ENCODE measurements at regions not wholly inside any gene's neighbourhood (a gene's known extent, or its start where the extent isn't known, plus 50 kb on each side); places are given as distances from the start of the nearest gene placed in this dataset.
"Not testable (repeated sequence)": the region's sequence is repeated elsewhere in the genome, so short reads cannot be mapped to it uniquely, and the experiment has no call there.

DNA sequence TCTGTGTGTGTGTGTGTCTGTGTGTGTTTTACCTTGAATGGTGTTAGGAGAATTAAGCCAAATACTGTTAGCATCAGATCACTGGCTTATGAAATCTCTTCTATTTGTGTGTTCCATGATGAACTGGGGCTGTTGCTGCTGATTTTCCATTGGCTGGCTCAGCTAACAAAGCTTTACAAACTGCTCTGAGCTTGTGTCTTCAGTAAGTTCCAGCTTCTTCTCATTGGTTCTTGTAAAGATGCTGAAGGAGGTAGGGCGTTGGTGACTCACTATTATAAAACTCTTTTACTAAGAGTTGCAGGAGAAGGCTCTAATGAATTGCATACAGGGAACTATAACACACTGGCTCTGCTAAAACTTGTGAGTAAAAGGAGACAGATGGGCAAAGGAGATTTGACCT, 136.4 kb upstream of the PRKCQ start:
- no peak for DNase-seq

DNA sequence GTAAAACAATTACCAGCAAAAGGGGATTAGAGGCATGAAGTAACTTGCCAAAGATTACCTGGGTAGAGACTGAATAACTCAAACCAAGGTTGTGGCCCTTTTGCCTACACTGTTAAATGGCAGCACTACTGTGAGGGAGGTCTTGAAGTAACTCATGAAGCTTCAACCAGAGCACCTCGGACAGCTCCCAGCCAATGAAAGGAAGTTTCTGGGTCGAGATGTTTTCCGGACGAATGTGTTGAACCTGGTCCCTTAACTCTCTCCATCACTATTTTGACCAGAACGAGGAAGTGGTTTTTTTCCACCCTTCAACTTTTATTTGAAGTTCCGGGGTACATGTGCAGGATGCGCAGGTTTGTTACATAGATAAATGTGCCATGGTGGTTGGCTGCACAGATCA, 133.6 kb upstream of the PRKCQ start:
- no peak for DNase-seq

DNA sequence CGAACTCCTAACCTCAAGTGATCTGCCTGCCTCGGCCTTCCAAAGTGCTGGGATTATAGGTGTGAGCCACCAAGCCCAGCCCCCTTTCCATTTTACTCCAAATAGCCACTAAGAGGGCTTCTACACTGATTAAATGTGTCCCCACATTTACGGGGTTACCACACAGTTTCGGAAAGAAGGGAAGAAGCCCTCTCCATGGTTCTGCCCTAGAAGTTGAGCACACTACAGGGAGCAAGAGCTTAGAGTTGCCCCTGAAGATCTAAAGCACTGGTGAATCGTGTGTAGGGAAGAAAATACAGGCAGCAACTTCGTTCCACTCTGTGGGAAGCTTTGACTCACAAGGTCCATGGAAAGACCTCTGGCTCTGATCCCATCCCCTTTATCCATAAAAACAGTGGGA, 133.0 kb upstream of the PRKCQ start:
- DNase-seq, result no peak

DNA sequence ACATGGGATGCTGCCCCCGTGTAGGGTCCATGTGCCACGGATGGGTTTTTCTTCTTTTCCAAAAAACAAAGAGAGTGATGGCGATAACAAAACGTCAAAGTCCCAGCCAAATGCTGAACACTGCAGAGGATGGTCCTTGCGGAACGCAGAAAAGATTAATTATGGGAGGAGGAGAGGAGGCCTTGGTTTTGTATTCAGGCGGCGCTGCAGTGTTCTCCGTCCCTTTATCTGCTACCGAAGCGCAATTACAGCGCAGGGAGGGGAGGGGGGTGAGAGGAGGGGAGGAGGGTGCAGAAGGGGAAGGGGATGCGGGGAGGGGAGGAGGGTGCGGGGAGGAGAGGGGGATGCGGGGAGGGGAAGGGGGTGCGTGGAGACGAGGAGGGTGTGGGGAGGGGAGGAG, 131.8 kb upstream of the PRKCQ start:
- no peak for DNase-seq

DNA sequence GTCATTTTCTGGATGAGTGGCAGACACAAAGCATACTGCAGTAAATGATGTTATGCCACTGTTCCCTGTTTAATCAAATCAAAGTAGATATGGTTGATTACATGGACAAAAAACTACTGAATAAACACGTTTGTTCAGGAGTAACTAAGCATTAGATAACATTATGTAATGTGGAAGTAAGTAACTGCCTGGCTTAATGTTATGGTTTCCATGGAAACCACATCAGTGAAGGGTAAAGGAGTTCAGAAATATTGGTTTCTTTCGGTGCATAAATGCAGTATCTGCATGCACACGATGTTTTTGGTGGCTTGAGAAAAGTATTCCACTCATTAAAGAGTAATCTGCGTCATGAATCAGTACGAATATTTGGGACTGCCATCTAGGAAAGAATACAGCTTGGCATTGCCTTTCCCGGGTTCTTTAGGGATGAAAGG, 131.3 kb upstream of the PRKCQ start:
- peak in 2 of 3 experiments; percentile 25 to 70 for DNase-seq

DNA sequence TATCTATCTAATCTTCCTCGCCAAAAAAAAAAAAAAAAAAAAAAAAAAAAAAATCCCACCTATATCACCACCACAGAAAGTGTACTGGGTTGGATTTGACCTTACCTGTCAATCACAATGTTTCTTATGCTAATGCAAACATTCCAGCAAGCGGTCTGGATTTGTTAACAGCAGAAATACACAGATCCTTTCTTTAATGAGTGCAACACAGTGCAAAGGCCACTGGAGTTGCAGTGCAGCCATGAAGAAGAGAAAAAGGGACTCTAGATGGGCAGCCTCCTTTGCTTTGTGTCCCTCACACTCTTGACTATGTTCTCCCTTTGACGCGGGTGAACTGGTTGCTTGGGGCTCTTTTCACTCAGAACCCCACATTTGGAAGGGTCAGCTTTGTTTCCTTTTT, 127.3 kb upstream of the PRKCQ start:
- DNase-seq, result no peak

DNA sequence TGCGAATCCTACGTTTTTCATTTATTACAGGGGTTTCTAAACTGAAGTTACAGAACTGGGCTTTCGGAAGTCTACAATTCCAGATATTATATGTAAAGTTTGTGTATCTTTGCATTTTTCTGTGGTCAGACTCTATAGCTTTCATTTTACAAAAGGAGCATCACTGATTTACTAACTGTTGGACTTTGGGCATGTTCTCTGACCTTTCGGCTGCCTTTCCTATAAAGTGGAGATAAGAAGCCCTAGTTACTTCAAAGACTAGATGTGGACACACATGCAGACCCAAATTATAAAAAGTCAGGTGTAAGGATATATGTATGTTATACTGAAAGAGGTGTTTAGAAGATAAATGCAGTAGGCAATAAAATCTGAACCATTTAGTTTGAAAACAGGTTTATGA, 126.6 kb upstream of the PRKCQ start:
- no peak for DNase-seq

DNA sequence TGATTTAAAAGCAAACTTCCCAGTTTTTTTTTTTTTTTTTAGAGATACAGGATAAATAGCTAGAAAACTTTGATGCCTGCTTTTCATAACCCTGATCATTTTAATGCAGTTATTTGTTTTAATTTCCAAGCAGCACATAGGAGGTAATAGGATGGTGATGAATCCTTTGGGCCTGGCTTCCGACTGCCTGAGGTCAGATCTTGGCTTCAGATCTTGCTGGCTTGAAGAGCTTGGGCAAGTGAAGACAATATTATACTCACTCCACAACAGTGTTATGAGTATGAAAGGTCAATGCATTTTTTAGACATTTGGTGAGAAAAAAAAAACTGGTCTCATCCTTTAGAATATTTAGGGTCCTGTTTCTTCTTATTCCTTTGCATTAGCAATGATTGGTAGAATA, 124.8 kb upstream of the PRKCQ start:
- no peak for DNase-seq

DNA sequence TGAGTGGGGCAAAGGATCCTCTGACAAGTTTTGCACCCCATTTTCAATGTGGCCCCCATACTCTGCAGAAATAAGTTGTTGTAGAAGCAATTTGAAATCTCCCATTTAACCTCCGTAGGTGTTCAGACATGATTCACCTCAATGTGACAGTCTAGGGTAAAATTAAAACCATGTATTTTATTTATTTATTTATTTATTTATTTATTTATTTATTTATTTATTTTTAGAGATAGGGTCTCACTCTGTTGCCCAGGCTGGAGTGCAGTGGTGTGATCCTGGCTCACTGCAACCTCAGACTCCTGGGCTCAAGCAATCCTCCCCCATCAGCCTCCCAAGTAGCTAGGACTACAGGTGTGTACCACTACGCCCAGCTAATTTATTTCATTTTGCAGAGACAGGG, 122.8 kb upstream of the PRKCQ start:
- DNase-seq, result not testable (repeated sequence)

DNA sequence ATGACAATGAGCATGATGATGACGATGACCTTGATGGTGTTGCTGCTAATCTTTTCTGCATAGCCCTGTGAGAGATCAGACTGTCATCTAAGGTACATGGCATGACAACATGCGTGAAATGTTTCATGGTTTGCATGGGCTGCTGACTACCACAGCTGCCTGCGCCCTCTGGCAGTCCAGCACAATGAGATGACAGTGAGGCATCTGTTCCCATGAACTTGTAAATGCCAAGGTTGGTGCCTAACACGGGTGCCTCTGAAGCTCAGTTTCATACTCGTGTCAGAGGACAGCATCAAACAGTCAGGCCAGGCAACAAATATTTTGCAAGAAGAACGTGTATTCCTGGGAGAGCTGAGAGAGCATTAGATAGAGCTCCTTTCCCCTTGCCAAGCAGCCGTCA, 122.0 kb upstream of the PRKCQ start:
- no peak for DNase-seq

DNA sequence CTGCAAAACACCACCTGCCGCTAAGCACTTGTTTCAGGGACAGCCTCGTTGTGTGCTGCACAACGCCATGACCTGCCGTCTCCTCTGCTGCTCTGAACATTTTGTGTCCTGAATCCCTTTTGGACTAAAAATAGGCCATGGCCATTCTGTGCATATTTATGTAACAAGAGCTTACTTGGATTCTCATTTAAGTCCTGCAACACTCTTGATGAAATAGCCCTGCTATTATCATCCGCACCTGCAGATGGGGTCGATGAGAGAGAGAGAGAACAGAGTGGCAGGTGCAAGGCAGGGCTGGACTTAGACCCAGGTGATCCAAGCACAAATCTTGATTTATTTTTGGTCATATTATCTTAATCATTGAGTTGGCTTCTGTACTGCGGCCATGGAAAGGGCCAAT, 121.2 kb upstream of the PRKCQ start:
- peak; percentile 3 to 63 (median 36) for DNase-seq

DNA sequence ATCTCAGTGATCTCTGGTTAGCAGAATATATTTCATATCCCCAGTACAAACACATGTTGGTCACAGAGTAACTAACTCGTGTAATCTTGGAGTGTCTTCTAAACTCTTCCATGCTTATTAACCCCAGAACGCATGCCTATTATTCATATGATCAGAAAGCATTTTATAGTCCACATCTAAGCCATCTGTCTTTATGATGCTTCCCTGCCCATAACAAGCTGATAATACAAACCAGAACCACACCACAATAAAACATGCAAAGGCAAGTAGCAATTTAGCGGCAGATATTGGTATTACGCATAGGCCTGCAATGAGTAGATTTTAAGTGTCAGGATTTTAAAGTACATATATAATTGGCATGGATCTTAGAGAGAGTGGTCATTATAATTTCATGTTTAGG, 120.0 kb upstream of the PRKCQ start:
- DNase-seq, result peak in 1 of 3 experiments; percentile 3

DNA sequence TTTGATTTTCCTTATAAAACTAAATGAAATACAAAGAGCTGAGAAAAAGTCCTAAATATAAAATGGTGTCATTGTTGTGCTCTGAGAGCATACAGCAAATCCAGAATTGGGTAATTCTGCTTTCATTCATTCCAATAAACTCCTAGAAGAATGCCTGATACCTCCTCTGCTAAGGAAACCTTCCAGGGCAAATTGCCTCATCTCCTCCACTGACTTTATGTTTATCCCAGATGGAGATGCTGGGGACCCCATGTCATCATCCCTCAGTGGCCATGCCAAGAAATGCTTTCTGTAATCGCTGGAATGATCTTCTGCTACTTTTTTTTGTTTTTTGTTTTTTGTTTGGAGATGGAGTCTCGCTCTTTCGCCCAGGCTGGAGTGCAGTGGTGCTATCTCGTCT, 119.3 kb upstream of the PRKCQ start:
- no peak for DNase-seq

DNA sequence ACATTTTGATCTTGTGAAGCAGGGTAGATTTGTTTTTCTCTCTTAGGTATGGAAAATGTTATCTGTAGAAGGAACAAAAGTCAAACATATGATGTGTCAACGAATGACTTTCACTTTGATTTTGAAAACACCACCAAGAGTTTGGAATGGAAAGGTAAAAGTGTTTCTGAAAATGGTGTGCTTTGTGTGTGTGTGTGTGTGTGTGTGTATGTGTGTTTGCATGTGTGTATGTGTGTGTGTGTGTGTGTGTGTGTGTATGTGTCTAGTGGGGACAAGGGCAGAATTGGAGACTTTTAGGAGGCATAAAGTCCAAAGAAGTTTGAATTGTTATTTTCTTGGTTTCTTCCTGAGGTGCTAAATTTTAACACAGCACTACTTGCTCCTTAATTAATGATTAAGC, 115.4 kb upstream of the PRKCQ start:
- DNase-seq, result no peak

DNA sequence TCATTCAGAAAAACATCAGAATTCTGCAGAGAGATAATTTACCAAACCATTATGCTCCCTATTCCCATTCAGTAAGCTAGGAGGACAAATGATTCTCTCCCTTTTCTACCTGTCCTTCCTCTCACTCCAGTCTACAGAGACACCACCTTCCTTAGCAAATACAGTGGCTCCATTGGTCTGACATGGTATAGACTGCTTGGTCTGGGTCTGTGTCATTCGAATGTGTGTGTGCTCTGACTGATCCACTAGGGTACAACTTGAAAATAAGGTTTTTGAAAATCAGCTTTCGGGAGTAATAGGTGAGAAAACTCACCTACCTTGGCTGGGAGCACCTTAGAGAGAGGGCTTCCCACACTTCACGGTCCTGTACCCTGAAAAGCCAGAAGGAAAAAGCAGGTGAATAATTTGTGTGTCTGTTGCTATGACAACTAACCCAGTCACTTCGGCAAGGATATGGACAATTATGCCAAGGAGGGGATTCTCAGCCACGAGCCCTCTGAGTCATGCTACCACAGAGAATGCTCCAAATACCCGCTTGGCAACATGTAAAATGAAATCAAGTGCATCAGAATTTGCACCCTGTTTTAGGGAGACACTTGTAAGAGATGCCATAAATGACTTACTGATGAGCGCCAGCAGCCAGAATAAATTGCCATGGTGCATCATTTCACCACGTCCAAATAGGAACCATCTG, 114.5 kb upstream of the PRKCQ start:
- no peak for DNase-seq

DNA sequence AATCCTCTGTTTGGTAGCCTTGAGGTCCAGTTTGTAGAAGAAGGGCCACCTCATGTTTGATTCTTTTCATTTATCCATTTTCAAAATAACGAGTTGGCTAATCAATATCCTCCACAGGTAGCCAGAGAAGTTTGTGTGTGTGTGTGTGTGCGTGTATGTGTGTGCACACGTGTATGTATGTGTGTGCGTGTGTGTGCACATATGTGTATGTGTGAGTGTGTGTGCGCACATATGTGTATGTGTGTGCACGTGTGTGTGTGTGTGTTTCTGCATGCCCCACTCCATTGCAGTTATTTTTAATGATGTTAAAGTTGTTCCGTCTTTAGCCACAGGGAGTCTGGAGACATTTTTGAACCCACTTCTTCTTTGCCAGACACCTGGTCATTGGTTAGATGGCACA, 112.8 kb upstream of the PRKCQ start:
- no peak for DNase-seq

DNA sequence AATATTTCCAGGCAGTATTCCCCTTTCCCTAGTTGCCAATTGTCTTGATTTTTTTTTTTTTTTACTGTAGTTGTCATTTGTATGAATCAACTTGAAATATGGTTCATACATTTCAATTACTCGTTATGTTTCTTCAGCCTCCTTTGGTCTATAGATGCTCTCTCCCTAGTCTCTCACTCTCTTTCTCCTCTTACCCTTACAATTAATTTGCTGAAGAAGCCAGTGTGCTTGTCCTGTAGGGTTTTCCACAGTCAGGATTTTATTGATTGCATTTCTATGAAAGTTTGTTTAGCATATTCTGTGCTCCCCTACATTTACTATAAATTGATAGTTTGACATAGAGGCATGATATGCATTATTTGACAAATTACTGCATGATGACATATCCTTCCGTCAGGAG, 112.0 kb upstream of the PRKCQ start:
- no peak for DNase-seq

DNA sequence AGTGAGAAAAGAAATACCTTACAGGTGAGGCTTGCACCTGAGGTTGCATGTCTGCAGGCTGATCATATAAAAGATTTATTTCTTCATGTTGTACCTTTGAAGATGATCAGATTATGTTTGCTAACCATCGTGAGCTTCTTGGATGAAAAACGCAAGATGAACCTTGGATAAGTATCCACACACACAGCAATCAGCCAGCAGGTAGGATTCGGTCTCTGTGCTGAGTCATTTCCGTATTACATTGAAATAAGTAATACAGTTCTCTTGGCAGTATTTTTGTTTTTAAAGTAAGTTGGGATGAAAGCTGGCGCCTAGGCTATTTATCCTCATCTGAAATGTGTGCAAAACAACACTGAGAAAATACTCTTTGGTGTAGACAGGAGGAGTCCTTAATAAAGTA, 109.0 kb upstream of the PRKCQ start:
- DNase-seq, result no peak

DNA sequence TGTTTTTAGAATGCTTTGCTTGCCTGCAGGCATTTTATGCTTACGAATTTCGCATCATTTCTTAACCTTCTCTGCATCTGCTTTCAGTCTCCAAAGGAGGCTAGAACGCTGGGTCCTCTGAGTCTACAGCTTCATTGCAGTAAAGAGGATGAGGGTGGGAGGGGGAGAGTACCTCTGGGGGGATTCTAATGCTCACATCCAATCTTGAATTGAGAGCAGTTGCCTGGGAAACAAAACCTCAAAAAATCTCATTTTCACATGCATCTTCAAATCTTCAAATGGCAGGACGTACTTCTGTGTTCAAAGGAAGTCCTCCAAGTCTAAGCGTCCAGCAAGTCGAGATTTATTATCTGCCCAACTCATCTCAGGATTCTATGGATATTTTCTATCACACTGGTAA, 100.7 kb upstream of the PRKCQ start:
- no peak for DNase-seq

DNA sequence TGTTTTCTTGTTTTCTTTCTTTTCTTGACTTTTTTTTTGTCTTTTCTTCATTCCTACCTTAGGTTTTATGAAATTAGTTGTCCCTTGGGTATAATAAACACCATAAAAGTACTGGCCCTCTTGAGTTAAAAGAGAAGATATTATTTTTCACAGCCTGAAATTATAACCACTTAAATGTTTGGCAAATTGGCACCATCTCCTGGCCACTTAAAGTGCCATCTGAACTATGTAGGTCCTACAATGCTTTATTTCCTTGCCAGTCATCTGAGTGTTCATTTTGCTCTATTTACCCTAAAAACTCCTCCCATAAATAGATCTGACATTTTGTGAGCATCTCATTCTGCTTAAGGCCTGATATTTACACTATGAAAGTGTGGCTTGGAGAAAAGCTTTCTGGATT, 98.9 kb upstream of the PRKCQ start:
- peak in 1 of 3 experiments; percentile 39 for DNase-seq

DNA sequence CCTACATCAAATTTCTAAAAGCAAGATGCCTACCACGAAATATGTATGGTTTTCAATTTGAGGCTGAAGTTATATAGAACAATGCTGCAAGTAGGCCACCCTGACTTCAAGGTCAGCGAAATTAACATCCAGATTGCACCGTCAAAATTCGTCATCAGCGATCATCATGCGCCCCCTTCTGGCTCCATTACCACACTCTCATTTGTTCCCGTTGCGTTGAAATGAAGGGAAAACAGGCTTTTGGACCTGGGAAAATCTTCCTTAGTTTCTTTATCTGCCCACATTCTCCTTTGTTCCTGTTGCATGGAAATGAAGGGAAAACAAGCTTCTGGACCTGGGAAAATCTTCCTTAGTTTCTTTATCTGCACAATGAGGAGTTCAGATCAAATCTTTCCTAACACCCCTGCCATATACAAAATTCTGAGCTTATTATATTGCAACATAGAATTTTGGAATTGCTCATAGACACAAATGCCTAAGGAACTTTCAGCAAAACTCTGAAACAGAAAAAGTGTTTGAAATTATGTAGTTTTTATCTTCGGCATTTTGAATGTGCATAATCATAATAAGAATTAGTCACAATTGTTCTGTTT, 98.2 kb upstream of the PRKCQ start:
- no peak for DNase-seq

DNA sequence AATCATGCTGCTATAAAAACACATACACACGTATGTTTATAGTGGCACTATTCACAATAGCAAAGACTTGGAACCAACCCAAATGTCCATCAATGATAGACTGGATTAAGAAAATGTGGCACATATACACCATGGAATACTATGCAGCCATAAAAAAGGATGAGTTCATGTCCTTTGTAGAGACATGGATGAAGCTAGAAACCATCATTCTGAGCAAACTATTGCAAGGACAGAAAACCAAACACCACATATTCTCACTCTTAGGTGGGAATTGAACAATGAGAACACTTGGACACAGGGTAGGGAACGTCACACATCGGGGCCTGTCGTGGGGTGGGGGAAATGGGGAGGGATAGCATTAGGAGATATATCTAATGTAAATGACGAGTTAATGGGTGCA, 97.1 kb upstream of the PRKCQ start:
- not testable (repeated sequence) for DNase-seq

DNA sequence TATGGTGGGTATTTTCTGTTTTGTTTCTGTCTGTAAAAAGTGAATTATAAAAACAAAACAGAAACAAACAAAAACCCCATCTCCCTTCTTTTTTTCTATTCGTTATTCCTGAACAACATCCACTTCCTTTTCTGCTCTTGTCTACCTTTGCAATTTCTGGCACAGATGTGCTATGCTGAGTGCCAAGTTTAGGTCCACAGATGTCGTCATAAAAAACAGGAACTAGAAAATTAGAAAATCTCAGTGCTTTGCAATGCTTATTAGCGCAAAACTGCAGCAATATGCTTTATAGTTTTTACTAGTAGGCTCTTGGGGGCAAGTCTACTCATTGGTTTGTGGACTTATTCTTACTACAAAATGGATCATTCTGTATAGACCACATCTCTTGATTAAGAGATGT, 94.2 kb upstream of the PRKCQ start:
- DNase-seq, result no peak

DNA sequence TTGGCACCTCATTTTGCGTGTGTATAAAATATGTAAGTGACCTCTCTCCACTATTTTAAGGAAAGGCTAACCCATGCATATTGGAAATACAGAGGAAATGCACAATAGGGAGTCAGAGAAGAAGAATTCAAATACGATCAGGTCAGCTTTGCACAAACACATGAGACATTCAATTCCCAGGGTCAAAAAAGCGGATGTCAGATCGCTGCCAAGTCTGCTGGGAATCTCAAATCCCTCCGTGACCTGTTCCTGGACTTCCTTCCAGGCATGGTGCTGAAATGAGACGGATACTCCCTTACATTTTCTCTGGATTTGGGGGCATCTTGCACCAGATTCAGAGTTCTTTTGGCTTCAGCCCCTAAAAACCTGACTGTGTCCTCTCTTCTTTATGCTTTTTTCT, 91.9 kb upstream of the PRKCQ start:
- DNase-seq, result no peak

DNA sequence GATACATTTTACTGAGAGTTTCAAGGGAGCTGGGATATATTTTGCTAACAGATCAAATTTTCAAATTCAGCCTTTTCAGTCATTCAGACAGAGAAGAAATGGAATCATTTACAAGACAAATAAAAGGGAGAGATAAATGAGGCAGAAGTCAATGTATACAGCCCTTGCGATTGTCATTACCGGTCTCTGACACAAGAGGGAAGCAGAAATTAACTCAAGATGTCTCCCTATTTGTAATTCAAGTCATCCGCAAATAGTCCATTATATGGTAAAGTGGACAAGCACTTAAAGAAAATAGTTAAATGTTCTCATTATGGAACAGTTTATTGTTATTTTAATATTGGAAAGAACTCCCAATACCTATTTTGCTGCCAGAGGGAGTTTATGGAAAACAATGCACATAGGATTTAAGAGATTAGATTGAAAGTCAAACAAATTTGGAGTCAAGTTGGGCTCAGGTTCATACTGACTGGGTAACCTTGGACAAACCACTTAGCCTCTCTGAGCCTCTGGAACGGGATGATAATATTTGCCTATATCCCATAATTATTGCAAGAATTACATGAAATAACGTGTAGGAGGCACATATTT, 89.3 kb upstream of the PRKCQ start:
- DNase-seq, result peak; percentile 6 to 72 (median 38)

Measured in NCI-H1417 (cell line).